NK-92 (cell line): ENCODE measurements at regions not wholly inside any gene's neighbourhood (a gene's known extent, or its start where the extent isn't known, plus 50 kb on each side); places are given as distances from the start of the nearest gene placed in this dataset.

Experiments used
- DNase-seq: peaks from one replicate; lab custom pipeline; 2025; ENCODE audit not compliant: unreplicated experiment; lab: John Stamatoyannopoulos, UW

- DNase-seq: no peak
Measured at GRCh38 chr20:39107741-39108140, 145.6 kb downstream of the DHX35 start.

- no peak for DNase-seq
Measured at GRCh38 chr20:39106791-39107190, 144.6 kb downstream of the DHX35 start.

- no peak for DNase-seq
Measured at GRCh38 chr20:39105551-39105950, 143.4 kb downstream of the DHX35 start.

- no peak for DNase-seq
Measured at GRCh38 chr20:39103732-39104131, 141.6 kb downstream of the DHX35 start.

- no peak for DNase-seq
Measured at GRCh38 chr20:39103305-39103704, 141.2 kb downstream of the DHX35 start.

GRCh38 chr20:39101895-39102294 lies 139.8 kb downstream of the DHX35 start:
- no peak for DNase-seq

- DNase-seq: no peak
Measured at GRCh38 chr20:39100691-39101090, 138.5 kb downstream of the DHX35 start.

GRCh38 chr20:39097889-39098288 lies 135.7 kb downstream of the DHX35 start:
- DNase-seq: no peak

GRCh38 chr20:39095870-39096269 lies 133.7 kb downstream of the DHX35 start:
- DNase-seq: no peak

GRCh38 chr20:39094391-39094790 lies 132.2 kb downstream of the DHX35 start:
- DNase-seq: no peak

GRCh38 chr20:39092733-39093410 lies 130.7 kb downstream of the DHX35 start:
- DNase-seq: no peak

GRCh38 chr20:39090906-39091305 lies 128.8 kb downstream of the DHX35 start:
- no peak for DNase-seq

- DNase-seq: no peak
Measured at GRCh38 chr20:39089797-39090196, 127.7 kb downstream of the DHX35 start.
